ENCODE measurements at regions not wholly inside any gene's neighbourhood (a gene's known extent, or its start where the extent isn't known, plus 50 kb on each side); places are given as distances from the start of the nearest gene placed in this dataset.

DNA sequence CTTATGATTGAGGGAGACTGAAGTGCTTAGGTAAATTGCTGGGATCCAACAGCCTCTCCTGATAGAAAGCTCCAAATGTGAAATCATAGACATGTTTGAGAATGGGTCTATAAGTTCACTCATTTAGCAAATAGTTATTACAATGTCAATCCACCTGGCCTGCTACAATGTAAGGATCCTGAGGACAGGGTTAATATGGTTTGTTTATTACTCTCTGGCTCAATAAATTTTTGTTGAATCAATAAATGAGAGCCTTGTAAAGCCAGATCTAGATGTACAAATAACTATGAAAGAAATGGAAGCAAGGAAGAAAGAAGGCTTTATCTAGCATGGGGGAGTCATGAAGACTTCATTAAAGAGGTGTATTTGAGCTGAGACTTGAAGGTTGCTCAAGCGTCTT is 165.6 kb upstream of the IGF1 start:
- Histone ChIP-seq H3K9me3 (peaks cover 3% of the 10 kb centered on the region; the same call in 1 of the 3 replicates), H3K4me2 (no peak overlapping the region), H3K4me3 (no peak overlapping the region), H3K4me1 (no peaks in the 10 kb centered on the region), H3K27ac (no peak overlapping the region)
- no peak for TF ChIP-seq NPAS2 (CRISPR knock-in tag; IDR thresholded peaks at IDR 0.05; ENCODE audit: borderline replicate concordance)
- TF ChIP-seq, protein P1, sequence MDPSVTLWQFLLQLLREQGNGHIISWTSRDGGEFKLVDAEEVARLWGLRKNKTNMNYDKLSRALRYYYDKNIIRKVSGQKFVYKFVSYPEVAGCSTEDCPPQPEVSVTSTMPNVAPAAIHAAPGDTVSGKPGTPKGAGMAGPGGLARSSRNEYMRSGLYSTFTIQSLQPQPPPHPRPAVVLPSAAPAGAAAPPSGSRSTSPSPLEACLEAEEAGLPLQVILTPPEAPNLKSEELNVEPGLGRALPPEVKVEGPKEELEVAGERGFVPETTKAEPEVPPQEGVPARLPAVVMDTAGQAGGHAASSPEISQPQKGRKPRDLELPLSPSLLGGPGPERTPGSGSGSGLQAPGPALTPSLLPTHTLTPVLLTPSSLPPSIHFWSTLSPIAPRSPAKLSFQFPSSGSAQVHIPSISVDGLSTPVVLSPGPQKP (IDR thresholded peaks at IDR 0.05; ENCODE audit: low read depth, low read length): no peak
- no peak for TF ChIP-seq EP300 (IDR thresholded peaks at IDR 0.05)
- no peak for TF ChIP-seq BHLHE40 (IDR thresholded peaks at IDR 0.05; ENCODE audit: low read depth, low read length)
- TF ChIP-seq, protein P2, sequence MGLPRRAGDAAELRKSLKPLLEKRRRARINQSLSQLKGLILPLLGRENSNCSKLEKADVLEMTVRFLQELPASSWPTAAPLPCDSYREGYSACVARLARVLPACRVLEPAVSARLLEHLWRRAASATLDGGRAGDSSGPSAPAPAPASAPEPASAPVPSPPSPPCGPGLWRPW (IDR thresholded peaks at IDR 0.05): no peak
- no peak for TF ChIP-seq CBX2 (IDR thresholded peaks at IDR 0.05; ENCODE audit: borderline replicate concordance, low read depth)
- TF ChIP-seq TFCP2L1 (CRISPR knock-in tag; IDR thresholded peaks at IDR 0.05): no peak
- TF ChIP-seq KDM1A (IDR thresholded peaks at IDR 0.05; ENCODE audit: low read depth): no peak
- no peak for TF ChIP-seq HOXB5 (CRISPR knock-in tag; IDR thresholded peaks at IDR 0.05)
- no peak for TF ChIP-seq EHMT2 (IDR thresholded peaks at IDR 0.05; ENCODE audit: low read depth)
- TF ChIP-seq HDAC2 (IDR thresholded peaks at IDR 0.05): no peak
- no peak for TF ChIP-seq RAD21 (conservative IDR thresholded peaks at IDR 0.05 in 1 of 2, IDR thresholded peaks at IDR 0.05 in 1 of 2)
- no peak for TF ChIP-seq ZNF302 (CRISPR knock-in tag; IDR thresholded peaks at IDR 0.05)
- TF ChIP-seq ZSCAN20 (CRISPR knock-in tag; IDR thresholded peaks at IDR 0.05): no peak
- TF ChIP-seq NFE2L2 (conservative IDR thresholded peaks at IDR 0.05; ENCODE audit: low read length): no peak
- TF ChIP-seq, protein P3, sequence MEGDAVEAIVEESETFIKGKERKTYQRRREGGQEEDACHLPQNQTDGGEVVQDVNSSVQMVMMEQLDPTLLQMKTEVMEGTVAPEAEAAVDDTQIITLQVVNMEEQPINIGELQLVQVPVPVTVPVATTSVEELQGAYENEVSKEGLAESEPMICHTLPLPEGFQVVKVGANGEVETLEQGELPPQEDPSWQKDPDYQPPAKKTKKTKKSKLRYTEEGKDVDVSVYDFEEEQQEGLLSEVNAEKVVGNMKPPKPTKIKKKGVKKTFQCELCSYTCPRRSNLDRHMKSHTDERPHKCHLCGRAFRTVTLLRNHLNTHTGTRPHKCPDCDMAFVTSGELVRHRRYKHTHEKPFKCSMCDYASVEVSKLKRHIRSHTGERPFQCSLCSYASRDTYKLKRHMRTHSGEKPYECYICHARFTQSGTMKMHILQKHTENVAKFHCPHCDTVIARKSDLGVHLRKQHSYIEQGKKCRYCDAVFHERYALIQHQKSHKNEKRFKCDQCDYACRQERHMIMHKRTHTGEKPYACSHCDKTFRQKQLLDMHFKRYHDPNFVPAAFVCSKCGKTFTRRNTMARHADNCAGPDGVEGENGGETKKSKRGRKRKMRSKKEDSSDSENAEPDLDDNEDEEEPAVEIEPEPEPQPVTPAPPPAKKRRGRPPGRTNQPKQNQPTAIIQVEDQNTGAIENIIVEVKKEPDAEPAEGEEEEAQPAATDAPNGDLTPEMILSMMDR (IDR thresholded peaks at IDR 0.05): no peak
- no peak for TF ChIP-seq FOXS1 (CRISPR knock-in tag; IDR thresholded peaks at IDR 0.05)
- no peak for TF ChIP-seq JUN (IDR thresholded peaks at IDR 0.05)
- no peak for DNase-seq (ENCODE audit: low read depth in 1 of 2, low spot score in 1 of 2)
- no peak for ATAC-seq
- no peak for FAIRE-seq
- POLR2A ChIA-PET: no interaction called here
- CTCF ChIA-PET: interaction anchor here (1.0 kb wide), 1 partner anchor 46 kb away, joined by 3 read pairs; no protein-coding TSS in a partner anchor
- 45% methylated on average over 1 of the region's 1 CpG for WGBS (ENCODE audit: missing lambda C conversion rate)

DNA sequence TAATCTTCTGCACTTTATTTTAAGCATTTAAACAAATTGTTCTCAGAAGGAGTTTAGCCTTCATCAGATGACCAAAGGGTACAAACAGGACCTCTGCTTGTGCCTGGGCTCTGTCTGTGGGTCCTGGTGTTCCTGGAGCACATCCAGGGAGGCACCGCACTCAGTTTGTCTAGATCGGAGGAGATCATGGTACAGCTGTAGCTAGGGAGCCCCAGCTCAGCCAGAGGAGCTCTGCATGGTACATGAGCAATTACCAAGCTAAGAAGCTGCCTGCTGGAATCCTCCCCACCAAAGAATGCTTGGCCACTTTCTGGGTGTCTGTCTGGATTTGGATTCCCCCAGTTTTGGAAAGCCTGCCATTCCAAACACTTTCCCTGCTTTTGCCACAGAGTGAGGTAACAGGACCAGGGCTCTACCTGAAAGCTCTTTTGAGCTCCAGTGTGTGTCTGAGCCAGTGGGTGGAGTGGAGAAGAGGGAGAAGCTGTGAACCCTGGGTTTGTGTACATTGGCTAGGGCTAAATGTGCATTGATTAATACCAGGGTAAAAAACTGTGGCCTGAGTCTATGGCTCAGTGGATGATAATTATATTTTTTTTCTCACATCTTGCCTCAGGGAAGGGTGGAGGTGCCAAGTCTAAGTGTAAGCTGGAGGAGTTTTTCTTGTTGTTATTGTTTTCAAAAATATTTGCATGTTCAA is 163.7 kb upstream of the IGF1 start:
- FAIRE-seq (no peak), ATAC-seq (no peak), DNase-seq (ENCODE audit: low read depth in 1 of 2, low spot score in 1 of 2) (no peak)
- Histone ChIP-seq H3K4me2 (no peak overlapping the region), H3K4me3 (no peak overlapping the region), H3K9me3 (peaks cover 12% of the 10 kb centered on the region; the same call in 1 of the 3 replicates), H3K27ac (no peak overlapping the region), H3K4me1 (no peaks in the 10 kb centered on the region)
- WGBS (ENCODE audit: missing lambda C conversion rate): 78% methylated on average over 2 of the region's 2 CpGs
- CTCF ChIA-PET: interaction anchor here (1.1 kb wide), 1 partner anchor 8 kb away, joined by 3 read pairs; no protein-coding TSS in a partner anchor
- POLR2A ChIA-PET: no interaction called here
- TF ChIP-seq ZNF302 (CRISPR knock-in tag; IDR thresholded peaks at IDR 0.05) (no peak), HEYL (CRISPR knock-in tag; IDR thresholded peaks at IDR 0.05) (no peak), PHF8 (IDR thresholded peaks at IDR 0.05; ENCODE audit: borderline replicate concordance, low read depth) (no peak)

DNA sequence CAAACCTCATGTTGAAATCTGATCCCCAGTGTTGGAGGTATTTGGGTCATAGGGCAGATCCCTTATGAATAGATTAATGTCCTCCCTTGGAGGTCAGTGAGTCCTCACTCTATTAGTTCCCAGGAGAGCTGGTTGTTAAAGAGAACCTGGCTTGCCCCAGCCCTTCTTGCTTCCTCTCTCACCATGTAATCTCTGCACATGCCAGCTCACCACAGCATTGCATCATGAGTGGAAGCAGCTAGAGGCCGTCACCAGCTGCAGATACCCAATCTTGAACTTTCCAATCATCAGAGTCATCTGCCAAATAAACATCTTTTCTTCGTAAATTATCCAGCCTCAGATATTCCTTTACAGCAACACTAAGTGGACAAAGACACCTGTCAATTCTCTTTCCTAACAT is 161.8 kb upstream of the IGF1 start:
- no peak overlapping the region for H3K4me2 ChIP-seq
- no peak overlapping the region for H3K27ac ChIP-seq
- ATAC-seq (no peak), DNase-seq (ENCODE audit: low read depth in 1 of 2, low spot score in 1 of 2) (no peak), FAIRE-seq (no peak)
- H3K4me3 ChIP-seq: no peak overlapping the region
- H3K9me3 ChIP-seq: peaks cover 12% of the 10 kb centered on the region; the same call in 1 of the 3 replicates
- 56% methylated on average over 2 of the region's 2 CpGs for WGBS (ENCODE audit: missing lambda C conversion rate)
- ChIA-PET POLR2A (no interaction called here), CTCF (interaction anchor here (1.4 kb wide), 1 partner anchor 30 kb away, joined by 5 read pairs; no protein-coding TSS in a partner anchor)
- H3K4me1 ChIP-seq: 0 out of 3 replicates have a peak, but pooled peaks cover 5% of the 10 kb centered on the region
- TF ChIP-seq ZFP36 (IDR thresholded peaks at IDR 0.05; ENCODE audit: borderline replicate concordance, partially characterized antibody) (no peak), HOXB5 (CRISPR knock-in tag; IDR thresholded peaks at IDR 0.05) (no peak), ZNF302 (CRISPR knock-in tag; IDR thresholded peaks at IDR 0.05) (no peak), CHD4 (IDR thresholded peaks at IDR 0.05; ENCODE audit: borderline replicate concordance) (no peak), KDM5A (IDR thresholded peaks at IDR 0.05) (no peak), JUNB (IDR thresholded peaks at IDR 0.05) (no peak), POLR2AphosphoS2 (conservative IDR thresholded peaks at IDR 0.05; ENCODE audit: low read length) (no peak)
- TF ChIP-seq, protein P3 (IDR thresholded peaks at IDR 0.05): no peak
- TF ChIP-seq, protein P1 (IDR thresholded peaks at IDR 0.05; ENCODE audit: low read depth, low read length): no peak
- TF ChIP-seq, protein P4, sequence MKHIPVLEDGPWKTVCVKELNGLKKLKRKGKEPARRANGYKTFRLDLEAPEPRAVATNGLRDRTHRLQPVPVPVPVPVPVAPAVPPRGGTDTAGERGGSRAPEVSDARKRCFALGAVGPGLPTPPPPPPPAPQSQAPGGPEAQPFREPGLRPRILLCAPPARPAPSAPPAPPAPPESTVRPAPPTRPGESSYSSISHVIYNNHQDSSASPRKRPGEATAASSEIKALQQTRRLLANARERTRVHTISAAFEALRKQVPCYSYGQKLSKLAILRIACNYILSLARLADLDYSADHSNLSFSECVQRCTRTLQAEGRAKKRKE (CRISPR knock-in tag; IDR thresholded peaks at IDR 0.05; ENCODE audit: low read depth): no peak
